ENCODE measurements at regions not wholly inside any gene's neighbourhood (a gene's known extent, or its start where the extent isn't known, plus 50 kb on each side); places are given as distances from the start of the nearest gene placed in this dataset.

GRCh38 chr4:27928761-27929540, 1068.3 kb downstream of the STIM2 start:
- ATAC-seq (ENCODE audit: low FRiP score in 2 of 2) (peak in 1 of 2 donors; percentile 21), DNase-seq (no peak)
- 76 to 77% methylated on average over 4 of the region's 4 CpGs for WGBS, 2 donors
- no peak for TF ChIP-seq POLR2AphosphoS5 (IDR thresholded peaks at IDR 0.05)
- TF ChIP-seq POLR2A (IDR thresholded peaks at IDR 0.05) = no peak
- TF ChIP-seq CTCF (IDR thresholded peaks at IDR 0.05) = no peak
- TF ChIP-seq EP300 (IDR thresholded peaks at IDR 0.05) = no peak
- no peak overlapping the region for H3K27ac ChIP-seq
- H3K9me3 ChIP-seq = no peaks in the 10 kb centered on the region
- H3K4me3 ChIP-seq = no peak overlapping the region
- no peaks in the 10 kb centered on the region for H3K27me3 ChIP-seq
- H3K36me3 ChIP-seq = no peaks in the 10 kb centered on the region
- no peaks in the 10 kb centered on the region for H3K4me1 ChIP-seq

GRCh38 chr4:27930291-27930690, 1069.7 kb downstream of the STIM2 start:
- no peak for ATAC-seq (ENCODE audit: low FRiP score in 2 of 2)
- WGBS, 2 donors = 70 to 74% methylated on average over 3 of the region's 3 CpGs
- no peak overlapping the region for H3K4me3 ChIP-seq
- H3K27me3 ChIP-seq = no peaks in the 10 kb centered on the region
- DNase-seq = no peak
- H3K27ac ChIP-seq = no peak overlapping the region
- H3K9me3 ChIP-seq = no peaks in the 10 kb centered on the region
- no peak for TF ChIP-seq EP300 (IDR thresholded peaks at IDR 0.05)
- TF ChIP-seq POLR2AphosphoS5 (IDR thresholded peaks at IDR 0.05) = no peak
- no peak for TF ChIP-seq CTCF (IDR thresholded peaks at IDR 0.05)
- TF ChIP-seq POLR2A (IDR thresholded peaks at IDR 0.05) = no peak
- H3K4me1 ChIP-seq = no peaks in the 10 kb centered on the region
- H3K36me3 ChIP-seq = no peaks in the 10 kb centered on the region

GRCh38 chr4:27930976-27931375, 1070.3 kb downstream of the STIM2 start:
- 94 to 100% methylated on average over 1 of the region's 1 CpG for WGBS, 2 donors

GRCh38 chr4:27931584-27931983, 1070.9 kb downstream of the STIM2 start:
- no peaks in the 10 kb centered on the region for H3K9me3 ChIP-seq
- TF ChIP-seq CTCF (IDR thresholded peaks at IDR 0.05) (no peak), POLR2AphosphoS5 (IDR thresholded peaks at IDR 0.05) (no peak), POLR2A (IDR thresholded peaks at IDR 0.05) (no peak), EP300 (IDR thresholded peaks at IDR 0.05) (no peak)
- no peaks in the 10 kb centered on the region for H3K27me3 ChIP-seq
- H3K36me3 ChIP-seq = no peaks in the 10 kb centered on the region
- DNase-seq = no peak
- no peak overlapping the region for H3K4me3 ChIP-seq
- no peaks in the 10 kb centered on the region for H3K4me1 ChIP-seq
- no peak for ATAC-seq (ENCODE audit: low FRiP score in 2 of 2)
- no peak overlapping the region for H3K27ac ChIP-seq
- WGBS, 2 donors = 41 to 52% methylated on average over 1 of the region's 1 CpG

More at GRCh38 chr4:27930976-27931375, 1070.3 kb downstream of the STIM2 start:
- no peak for DNase-seq
- H3K27ac ChIP-seq = no peak overlapping the region
- no peaks in the 10 kb centered on the region for H3K36me3 ChIP-seq
- no peak for TF ChIP-seq CTCF (IDR thresholded peaks at IDR 0.05)
- no peak for TF ChIP-seq EP300 (IDR thresholded peaks at IDR 0.05)
- TF ChIP-seq POLR2AphosphoS5 (IDR thresholded peaks at IDR 0.05) = no peak
- TF ChIP-seq POLR2A (IDR thresholded peaks at IDR 0.05) = no peak
- no peak overlapping the region for H3K4me3 ChIP-seq
- no peak for ATAC-seq (ENCODE audit: low FRiP score in 2 of 2)
- no peaks in the 10 kb centered on the region for H3K4me1 ChIP-seq
- H3K27me3 ChIP-seq = no peaks in the 10 kb centered on the region
- no peaks in the 10 kb centered on the region for H3K9me3 ChIP-seq

- WGBS, 2 donors = 85 to 87% methylated on average over 1 of the region's 1 CpG
- H3K9me3 ChIP-seq = no peaks in the 10 kb centered on the region
- no peaks in the 10 kb centered on the region for H3K4me1 ChIP-seq
- no peak overlapping the region for H3K4me3 ChIP-seq
- H3K27ac ChIP-seq = no peak overlapping the region
- DNase-seq (no peak), ATAC-seq (ENCODE audit: low FRiP score in 2 of 2) (no peak)
- no peaks in the 10 kb centered on the region for H3K36me3 ChIP-seq
- H3K27me3 ChIP-seq = no peaks in the 10 kb centered on the region
- TF ChIP-seq EP300 (IDR thresholded peaks at IDR 0.05) = no peak
- TF ChIP-seq CTCF (IDR thresholded peaks at IDR 0.05) = no peak
- no peak for TF ChIP-seq POLR2AphosphoS5 (IDR thresholded peaks at IDR 0.05)
- TF ChIP-seq POLR2A (IDR thresholded peaks at IDR 0.05) = no peak
Observed at GRCh38 chr4:27934871-27935270, 1074.2 kb downstream of the STIM2 start.
